ENCODE measurements at regions not wholly inside any gene's neighbourhood (a gene's known extent, or its start where the extent isn't known, plus 50 kb on each side); places are given as distances from the start of the nearest gene placed in this dataset.

DNA sequence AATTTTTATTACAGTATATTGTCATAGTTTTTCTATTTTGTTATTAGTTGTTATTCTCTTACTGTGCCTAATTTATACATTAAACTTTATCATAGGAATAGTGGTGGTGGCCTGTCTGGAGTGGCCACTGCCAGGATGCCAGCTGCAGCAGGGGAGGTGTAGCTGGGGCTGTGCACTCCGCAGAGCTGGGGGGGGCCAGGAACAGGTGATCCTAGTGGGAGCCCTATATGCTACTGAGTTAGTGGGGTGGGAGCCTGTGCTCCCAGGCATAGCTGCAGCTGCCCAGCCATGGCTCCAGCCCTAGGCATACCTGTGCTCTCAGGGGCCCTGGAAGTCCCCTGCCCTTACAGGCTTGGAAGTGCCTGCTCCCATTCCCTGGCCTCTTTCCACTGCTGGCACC lies 638.1 kb upstream of the KCNMB2 start:
- no TSS peak for BruUV-seq (replicated peaks)
- Histone ChIP-seq H3K9me1 (replicated peaks; ENCODE audit: control insufficient read depth, extremely low read depth, insufficient read depth, low read length) (no peaks in the 10 kb centered on the region), H3K9ac (replicated peaks; ENCODE audit: extremely low read depth, insufficient read depth, low read length) (no peak overlapping the region), H3K36me3 (ENCODE audit: control insufficient read depth in 2 of 2, extremely low read depth in 1 of 2, insufficient read depth in 2 of 2, low read length in 2 of 2) (no peaks in the 10 kb centered on the region), H3K27me3 (ENCODE audit: control insufficient read depth in 2 of 2, insufficient read depth in 2 of 2, low read length in 2 of 2) (no peaks in the 10 kb centered on the region), H3K4me3 (replicated peaks in 1 of 3; ENCODE audit: insufficient read depth in 1 of 3, low read depth in 1 of 3, low read length in 3 of 3) (no peak overlapping the region), H3K4me1 (ENCODE audit: control insufficient read depth, extremely low read depth, insufficient read depth, low read length) (peaks cover 18% of the 10 kb centered on the region), H3K27ac (ENCODE audit: insufficient read depth, low read depth, low read length) (no peak overlapping the region), H3K4me2 (ENCODE audit: insufficient read depth, low read length) (no peak overlapping the region), H4K20me1 (replicated peaks; ENCODE audit: control insufficient read depth, extremely low read depth, insufficient read depth, low read length) (no peaks in the 10 kb centered on the region), H3K9me3 (replicated peaks; ENCODE audit: control insufficient read depth, insufficient read depth, low read length) (no peaks in the 10 kb centered on the region), H3K79me2 (ENCODE audit: control insufficient read depth, insufficient read depth, low read length) (no peaks in the 10 kb centered on the region), H2AFZ (ENCODE audit: low read depth, low read length) (no peak overlapping the region)
- TF ChIP-seq JUN (IDR thresholded peaks at IDR 0.05; ENCODE audit: borderline replicate concordance, insufficient read depth, insufficient read length, low read depth) (no peak), EZH2 (IDR thresholded peaks at IDR 0.05; ENCODE audit: borderline replicate concordance, low read depth, low read length, severe bottlenecking) (no peak), POLR2A (IDR thresholded peaks at IDR 0.05; ENCODE audit: low read depth, low read length) (no peak), FOS (IDR thresholded peaks at IDR 0.05; ENCODE audit: borderline replicate concordance, insufficient read depth, low read length) (no peak), MYC (IDR thresholded peaks at IDR 0.05; ENCODE audit: low read depth, low read length) (no peak), POLR2AphosphoS5 (IDR thresholded peaks at IDR 0.05; ENCODE audit: insufficient read depth, low read depth, low read length) (no peak), GATA2 (IDR thresholded peaks at IDR 0.05; ENCODE audit: insufficient read depth, insufficient read length, low read depth, low read length) (no peak)
- TF ChIP-seq, protein P1, sequence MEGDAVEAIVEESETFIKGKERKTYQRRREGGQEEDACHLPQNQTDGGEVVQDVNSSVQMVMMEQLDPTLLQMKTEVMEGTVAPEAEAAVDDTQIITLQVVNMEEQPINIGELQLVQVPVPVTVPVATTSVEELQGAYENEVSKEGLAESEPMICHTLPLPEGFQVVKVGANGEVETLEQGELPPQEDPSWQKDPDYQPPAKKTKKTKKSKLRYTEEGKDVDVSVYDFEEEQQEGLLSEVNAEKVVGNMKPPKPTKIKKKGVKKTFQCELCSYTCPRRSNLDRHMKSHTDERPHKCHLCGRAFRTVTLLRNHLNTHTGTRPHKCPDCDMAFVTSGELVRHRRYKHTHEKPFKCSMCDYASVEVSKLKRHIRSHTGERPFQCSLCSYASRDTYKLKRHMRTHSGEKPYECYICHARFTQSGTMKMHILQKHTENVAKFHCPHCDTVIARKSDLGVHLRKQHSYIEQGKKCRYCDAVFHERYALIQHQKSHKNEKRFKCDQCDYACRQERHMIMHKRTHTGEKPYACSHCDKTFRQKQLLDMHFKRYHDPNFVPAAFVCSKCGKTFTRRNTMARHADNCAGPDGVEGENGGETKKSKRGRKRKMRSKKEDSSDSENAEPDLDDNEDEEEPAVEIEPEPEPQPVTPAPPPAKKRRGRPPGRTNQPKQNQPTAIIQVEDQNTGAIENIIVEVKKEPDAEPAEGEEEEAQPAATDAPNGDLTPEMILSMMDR (IDR thresholded peaks at IDR 0.05; ENCODE audit: extremely low read depth in 1 of 2, insufficient read depth in 1 of 2, low read depth in 1 of 2, low read length in 2 of 2), result no peak
- TF ChIP-seq, protein P2, sequence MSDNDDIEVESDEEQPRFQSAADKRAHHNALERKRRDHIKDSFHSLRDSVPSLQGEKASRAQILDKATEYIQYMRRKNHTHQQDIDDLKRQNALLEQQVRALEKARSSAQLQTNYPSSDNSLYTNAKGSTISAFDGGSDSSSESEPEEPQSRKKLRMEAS (IDR thresholded peaks at IDR 0.05; ENCODE audit: insufficient read depth, insufficient read length), result no peak
- intact Hi-C loops (cut with micrococcal nuclease), result no loop called here
- dilution Hi-C loops (cut with MboI; ENCODE audit: extremely low pct_ligation_motif_present, low sequenced_read_pairs), result no loop called here
- DNase-seq (ENCODE audit: low read depth, low spot score) (no peak), FAIRE-seq (no peak)
- POLR2A ChIA-PET, result no interaction called here
- CTCF ChIA-PET, result interaction anchor here (1.0 kb wide), 1 partner anchor 16 kb away, joined by 3 read pairs; no protein-coding TSS in a partner anchor
